Stimulated activated CD8-positive, alpha-beta memory T cell treated with anti-CD3 and anti-CD28 coated beads, Interleukin-4, amount 100 ng/mL, for 48 hours (primary cell): ENCODE measurements at regions not wholly inside any gene's neighbourhood (a gene's known extent, or its start where the extent isn't known, plus 50 kb on each side); places are given as distances from the start of the nearest gene placed in this dataset.
"Not testable (repeated sequence)": the region's sequence is repeated elsewhere in the genome, so short reads cannot be mapped to it uniquely, and the experiment has no call there.

Source experiments
- DNase-seq: peaks from one replicate; pipeline ENCODE4 v3.0.0-alpha.2; 2020

GRCh38 chr10:114708084-114708483, 50.0 kb upstream of the ABLIM1 start:
- no peak for DNase-seq

DNA sequence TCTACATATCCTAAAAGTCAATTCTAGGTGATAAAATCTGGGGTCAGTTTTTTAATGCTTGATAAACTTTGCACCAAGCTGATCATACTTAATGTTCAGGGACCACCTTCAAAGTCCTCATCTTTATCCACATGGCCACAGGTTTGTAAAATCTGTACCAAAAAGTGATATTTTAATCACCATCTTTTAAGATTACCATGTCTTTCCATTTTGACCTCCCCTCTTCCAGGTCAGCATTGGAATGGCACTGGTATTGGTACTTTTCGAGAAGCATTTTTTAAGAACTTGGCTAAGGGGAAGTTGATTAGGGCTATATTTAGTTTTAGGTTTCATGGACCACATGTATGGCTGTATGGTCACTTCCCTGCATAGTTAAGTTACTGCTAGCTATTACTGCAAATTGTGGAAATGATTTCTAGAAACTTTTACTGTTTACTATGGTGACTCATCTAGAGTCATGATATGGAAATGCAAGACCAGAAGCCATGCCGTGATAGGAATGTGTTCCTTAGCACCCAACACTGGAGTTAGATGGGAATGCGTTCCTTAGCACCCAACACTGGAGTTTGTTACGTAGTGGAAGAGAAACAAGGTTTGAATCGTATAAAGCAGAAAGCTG, 50.8 kb upstream of the ABLIM1 start:
- no peak for DNase-seq

- DNase-seq: no peak
These were observed 51.9 kb upstream of the ABLIM1 start for GRCh38 chr10:114709984-114710383.

DNA sequence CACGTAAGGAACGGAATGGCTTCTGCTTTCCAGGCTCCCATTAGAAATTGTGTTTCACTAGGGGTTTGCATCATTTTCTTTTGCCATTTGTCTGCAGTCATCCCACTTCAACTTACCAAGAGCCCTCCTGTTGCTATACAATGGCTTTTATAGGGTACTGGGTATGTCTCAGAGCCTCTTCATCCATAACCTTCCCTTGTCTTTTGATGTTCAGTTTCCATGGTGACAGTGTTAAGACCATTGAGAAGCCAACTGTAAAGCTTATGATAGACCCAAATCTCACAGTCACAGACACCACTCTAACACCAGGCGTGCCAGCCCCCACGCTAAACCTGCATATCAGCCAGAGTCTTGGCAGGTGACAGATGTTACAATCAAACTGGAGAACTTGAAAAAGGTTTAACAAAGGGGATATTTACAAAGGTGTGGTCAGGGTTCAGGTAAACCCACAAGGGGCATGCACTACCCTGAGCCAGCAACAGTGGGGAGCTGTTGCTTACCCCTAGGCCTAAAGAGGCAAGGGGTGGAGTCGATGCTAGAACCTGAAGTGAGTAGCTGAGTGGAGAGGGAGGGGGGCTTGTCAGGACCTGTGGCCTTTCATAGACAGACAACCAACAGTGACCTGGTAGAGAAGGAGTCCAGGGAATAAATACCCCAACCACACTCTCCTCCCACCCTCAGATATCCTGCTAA, 53.2 kb upstream of the ABLIM1 start:
- no peak for DNase-seq

- no peak for DNase-seq
These were observed 53.8 kb upstream of the ABLIM1 start for GRCh38 chr10:114711869-114712250.

DNA sequence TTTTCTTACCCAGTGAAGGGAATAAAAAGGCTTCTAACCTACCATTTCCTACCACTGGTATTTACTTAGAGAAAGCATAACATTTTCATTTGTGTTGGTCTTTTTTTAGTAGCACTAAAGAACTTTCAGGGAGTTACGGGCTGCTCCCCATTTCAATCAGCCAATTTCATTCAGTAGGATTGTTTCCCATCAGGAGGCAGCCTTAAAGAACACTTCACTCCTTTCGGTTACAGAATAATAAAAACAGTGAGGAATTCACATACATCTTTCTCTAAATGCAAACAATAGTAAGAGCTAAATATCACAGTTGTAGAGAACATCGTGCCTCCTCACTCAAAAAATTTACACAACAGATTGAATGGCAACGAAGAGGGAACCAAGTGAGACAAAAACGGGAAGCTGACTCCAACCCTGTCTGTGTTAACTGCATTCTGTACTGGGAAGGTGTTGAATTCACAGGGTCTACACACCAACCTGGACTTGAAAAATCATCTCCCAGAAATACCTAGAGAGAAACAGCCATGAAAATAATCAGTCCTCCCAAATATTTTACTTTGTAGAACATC, 55.5 kb upstream of the ABLIM1 start:
- no peak for DNase-seq

DNA sequence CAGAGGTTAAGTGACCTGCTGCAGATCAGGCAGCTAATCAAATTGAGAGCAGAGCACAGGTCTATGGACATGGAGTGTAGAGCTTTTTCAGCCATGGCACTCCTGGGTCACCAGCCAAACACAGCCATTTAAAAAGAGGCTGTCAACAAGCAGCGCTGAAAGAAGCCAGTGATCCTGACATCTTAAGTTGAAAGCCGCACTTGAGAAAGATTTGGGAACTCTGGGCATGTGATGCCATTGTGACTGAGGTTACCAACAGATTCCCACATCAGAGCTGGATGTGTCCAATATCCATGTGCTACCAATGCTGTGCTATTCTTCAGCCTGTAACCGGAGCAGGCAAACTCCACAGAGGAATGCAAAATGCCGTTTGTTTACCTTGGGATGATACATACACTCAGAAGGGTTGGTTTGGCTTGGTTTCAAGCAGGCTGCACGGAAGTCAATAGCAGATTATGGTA, 56.2 kb upstream of the ABLIM1 start:
- DNase-seq: no peak

DNA sequence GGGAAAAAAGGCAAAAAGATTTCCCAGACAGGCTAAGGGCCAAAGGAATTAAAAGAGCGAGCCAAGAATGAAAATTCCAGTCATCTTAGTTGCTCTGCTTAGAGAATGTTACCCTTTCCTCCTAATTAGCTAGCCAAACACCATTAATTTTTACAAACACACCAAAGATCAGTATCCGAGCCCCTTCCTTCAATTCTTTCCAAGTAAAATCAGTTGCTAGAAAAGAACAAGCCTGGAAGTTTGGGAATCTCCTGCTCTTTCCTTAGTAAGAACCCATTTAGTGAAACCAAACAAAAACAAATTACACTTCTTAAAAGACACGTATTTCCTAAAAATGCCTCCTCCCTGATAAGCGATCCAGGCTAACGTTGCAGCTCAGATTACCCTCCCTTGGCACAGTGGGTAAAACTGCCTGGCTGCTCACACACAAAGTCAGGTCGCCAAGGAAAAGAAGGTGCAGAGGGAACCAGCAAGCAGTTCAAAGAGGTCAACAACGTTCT, 57.1 kb upstream of the ABLIM1 start:
- no peak for DNase-seq

GRCh38 chr10:114716811-114717404, 58.8 kb upstream of the ABLIM1 start:
- no peak for DNase-seq

DNA sequence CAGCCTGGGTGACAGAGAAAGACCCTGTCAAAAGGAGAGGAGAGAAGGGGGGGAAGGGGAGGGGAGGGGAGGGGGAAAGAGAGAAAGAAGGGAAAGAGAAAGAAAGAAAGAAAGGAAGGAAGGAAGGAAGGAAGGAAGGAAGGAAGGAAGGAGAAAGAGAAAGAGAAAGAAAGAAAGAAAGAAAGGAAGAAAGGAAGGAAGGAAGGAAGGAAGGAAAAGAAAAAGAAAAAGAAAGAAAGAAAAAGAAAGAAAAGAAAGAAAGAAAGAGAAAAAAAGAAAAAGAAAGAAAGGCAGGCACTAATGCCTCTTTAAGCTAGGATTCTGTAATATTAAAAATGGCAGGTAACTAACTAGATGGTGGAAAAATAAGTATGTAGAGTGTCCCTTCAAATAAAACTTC, 59.8 kb upstream of the ABLIM1 start:
- not testable (repeated sequence) for DNase-seq

DNA sequence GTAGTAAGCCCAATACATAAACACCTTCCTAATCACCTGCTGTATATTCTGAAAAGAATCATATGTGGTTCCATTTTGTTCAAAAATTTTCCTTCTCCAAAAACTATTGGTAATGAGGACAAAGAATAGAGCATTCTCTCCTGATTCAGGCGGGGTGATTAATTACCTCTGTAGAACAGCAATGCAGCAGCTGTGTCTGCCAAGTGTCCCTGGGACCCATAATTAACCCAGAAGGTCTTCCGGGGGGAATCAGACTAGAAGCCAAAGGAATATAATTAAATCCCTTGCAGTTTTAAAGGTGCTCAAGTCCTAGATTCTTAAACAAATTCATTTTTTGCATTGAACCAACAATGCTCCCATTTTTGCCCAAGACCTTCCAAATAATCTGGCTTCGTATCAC, 60.3 kb upstream of the ABLIM1 start:
- no peak for DNase-seq

DNA sequence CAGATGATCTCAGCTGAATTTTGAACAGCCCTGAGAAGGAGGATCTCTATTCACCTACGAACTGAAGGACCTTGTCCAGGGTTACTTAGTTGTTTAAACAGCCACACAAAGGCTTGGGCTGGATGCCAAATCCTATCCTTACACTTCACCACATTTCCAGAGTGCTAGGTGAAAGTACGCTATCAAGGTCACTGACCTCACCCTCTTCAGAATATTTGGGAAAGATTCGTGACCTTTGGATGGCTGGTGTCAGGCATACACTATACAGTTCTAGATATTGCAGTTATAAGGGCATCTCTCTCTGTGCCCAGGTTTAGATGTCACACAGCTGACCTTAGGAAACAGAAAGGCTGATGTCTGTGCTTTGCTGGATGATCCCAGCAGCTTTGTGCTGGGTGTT, 61.2 kb upstream of the ABLIM1 start:
- DNase-seq: no peak

DNA sequence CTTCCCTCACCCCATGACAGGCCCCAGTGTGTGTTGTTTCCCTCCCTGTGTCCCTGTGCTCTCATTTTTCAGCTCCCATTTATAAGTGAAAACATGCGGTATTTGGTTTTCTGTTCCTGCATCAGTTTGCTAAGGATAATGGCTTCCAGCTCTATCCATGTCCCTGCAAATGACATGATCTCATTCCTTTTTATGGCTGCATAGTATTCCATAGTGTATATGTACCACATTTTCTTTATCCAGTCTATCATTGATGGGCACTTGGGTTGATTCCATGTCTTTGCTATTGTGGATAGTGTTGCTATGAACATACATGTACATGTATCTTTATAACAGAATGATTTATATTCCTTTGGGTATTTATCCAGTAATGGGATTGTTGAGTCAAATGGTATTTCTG, 61.9 kb upstream of the ABLIM1 start:
- not testable (repeated sequence) for DNase-seq

DNA sequence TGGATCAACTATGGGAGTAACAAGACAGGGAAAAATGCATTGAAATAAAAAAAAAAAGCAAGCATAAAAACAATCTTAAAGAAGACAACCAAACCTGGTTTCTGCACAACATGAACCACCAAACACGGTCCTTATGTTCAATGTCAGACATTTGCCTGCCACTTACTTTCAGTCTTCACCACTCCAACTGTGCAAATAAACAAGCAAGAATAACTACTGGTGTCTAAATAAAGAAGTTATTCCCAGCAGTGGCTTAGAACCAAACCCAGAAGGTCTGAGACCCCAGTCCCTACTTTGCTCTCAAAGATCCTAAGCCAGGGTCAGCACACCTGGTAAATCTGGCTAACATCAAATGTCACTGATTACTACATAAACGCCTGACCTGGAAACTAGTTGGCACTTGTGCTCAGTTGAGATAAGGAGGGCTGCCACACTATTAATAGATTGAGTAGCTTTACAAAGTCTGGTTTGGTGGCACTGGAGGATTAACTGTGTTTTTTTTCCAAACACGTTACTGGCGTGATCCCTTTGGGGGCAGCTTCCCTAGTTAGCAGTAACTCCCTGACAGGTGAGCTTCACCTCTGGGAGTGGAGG, 62.7 kb upstream of the ABLIM1 start:
- DNase-seq: no peak

- not testable (repeated sequence) for DNase-seq
These were observed 64.1 kb upstream of the ABLIM1 start for GRCh38 chr10:114722136-114722535.

GRCh38 chr10:114723361-114723760, 65.3 kb upstream of the ABLIM1 start:
- no peak for DNase-seq

- DNase-seq: no peak
These were observed 66.1 kb upstream of the ABLIM1 start for GRCh38 chr10:114723991-114724715.

- DNase-seq: no peak
These were observed 66.6 kb upstream of the ABLIM1 start for GRCh38 chr10:114724716-114725106.

- no peak for DNase-seq
These were observed 68.8 kb upstream of the ABLIM1 start for GRCh38 chr10:114726820-114727271.

- no peak for DNase-seq
These were observed 70.2 kb upstream of the ABLIM1 start for GRCh38 chr10:114728325-114728724.

- no peak for DNase-seq
These were observed 71.1 kb upstream of the ABLIM1 start for GRCh38 chr10:114729103-114729659.

GRCh38 chr10:114730291-114730690, 72.2 kb upstream of the ABLIM1 start:
- no peak for DNase-seq
